Ectodermal cell (in vitro differentiated cells): ENCODE measurements at regions not wholly inside any gene's neighbourhood (a gene's known extent, or its start where the extent isn't known, plus 50 kb on each side); places are given as distances from the start of the nearest gene placed in this dataset.

Experiments used
- H3K27ac ChIP-seq: 2 replicates; pipeline ENCODE4 v1.7.0; 2013; ENCODE audit warnings: mild to moderate bottlenecking, low read depth, low read length; ENCODE audit not compliant: insufficient read depth, poor library complexity, severe bottlenecking
- H3K27me3 ChIP-seq: 2 replicates; pipeline ENCODE4 v1.7.0; 2013; ENCODE audit warnings: mild to moderate bottlenecking, low read length; ENCODE audit not compliant: insufficient read depth, control insufficient read depth, poor library complexity, severe bottlenecking
- H3K36me3 ChIP-seq: one replicate; pipeline ENCODE4 v1.7.0; 2013; ENCODE audit warnings: low read length; ENCODE audit not compliant: control insufficient read depth, insufficient read depth
- H3K4me1 ChIP-seq: one replicate; pipeline ENCODE4 v1.7.0; 2013; ENCODE audit warnings: low read length; ENCODE audit not compliant: control insufficient read depth, insufficient read depth
- H3K4me3 ChIP-seq: 2 replicates; pipeline ENCODE4 v1.7.0; 2013; ENCODE audit warnings: low read depth, low read length, control low read depth; ENCODE audit not compliant: insufficient read depth
- H3K9me3 ChIP-seq: 2 replicates; pipeline ENCODE4 v1.7.0; 2013; ENCODE audit warnings: mild to moderate bottlenecking, low read length, moderate library complexity; ENCODE audit not compliant: control insufficient read depth
- WGBS, 2 experiments: methylation state at CpG; one replicate each; pipeline ENCODE4 v1.1.7; 2013; ENCODE audit warnings: missing lambda C conversion rate in 2 of 2; 5-methylcytosine and 5-hydroxymethylcytosine counted together

DNA sequence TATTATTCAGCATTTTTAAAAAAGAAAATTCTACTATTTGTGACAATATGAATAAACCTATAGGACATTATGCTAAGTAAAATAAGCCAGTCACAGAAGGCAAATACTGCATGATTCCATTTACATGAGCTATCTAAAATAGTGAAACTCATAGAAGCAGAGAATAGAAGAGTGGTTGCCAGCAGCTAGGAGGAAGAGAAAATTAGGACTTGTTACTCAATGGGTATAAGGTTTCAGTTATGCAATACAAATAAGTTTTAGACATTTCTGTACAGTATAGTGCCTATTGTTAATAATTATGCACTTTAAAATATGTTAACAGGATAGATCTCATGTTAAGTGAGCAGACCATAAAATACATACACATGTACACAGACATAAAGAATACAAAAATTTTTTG is 73.8 kb upstream of the SPINK5 start:
- no peak overlapping the region for H3K4me3 ChIP-seq
- no peaks in the 10 kb centered on the region for H3K36me3 ChIP-seq
- H3K9me3 ChIP-seq = no peaks in the 10 kb centered on the region
- no peaks in the 10 kb centered on the region for H3K4me1 ChIP-seq
- no peaks in the 10 kb centered on the region for H3K27me3 ChIP-seq
- H3K27ac ChIP-seq = no peak overlapping the region

DNA sequence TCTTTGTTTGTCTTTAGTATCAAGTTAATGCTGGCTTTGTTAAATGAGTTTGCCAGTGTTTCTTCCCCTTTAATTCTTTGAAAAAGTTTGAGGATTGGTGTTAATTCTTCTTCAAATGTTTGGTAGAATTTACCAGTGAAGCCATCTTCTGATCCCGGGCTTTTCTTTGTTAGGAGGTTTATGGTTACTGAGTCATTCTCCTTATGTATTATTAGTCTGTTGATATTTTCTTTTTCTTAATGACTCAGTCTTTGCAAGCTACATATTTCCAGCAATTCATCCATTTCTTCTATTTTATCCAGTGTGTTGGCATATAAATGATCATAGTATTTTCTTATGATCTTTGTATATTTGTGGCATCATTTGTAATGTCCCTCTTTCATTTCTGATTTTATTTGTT is 74.5 kb upstream of the SPINK5 start:
- H3K4me1 ChIP-seq = no peaks in the 10 kb centered on the region
- no peak overlapping the region for H3K27ac ChIP-seq
- H3K9me3 ChIP-seq = no peaks in the 10 kb centered on the region
- no peaks in the 10 kb centered on the region for H3K27me3 ChIP-seq
- no peak overlapping the region for H3K4me3 ChIP-seq
- 88% methylated on average over 1 of the region's 1 CpG; no CpG with 5 or more reads in 1 of the 2 experiments for WGBS, 2 experiments
- no peaks in the 10 kb centered on the region for H3K36me3 ChIP-seq

DNA sequence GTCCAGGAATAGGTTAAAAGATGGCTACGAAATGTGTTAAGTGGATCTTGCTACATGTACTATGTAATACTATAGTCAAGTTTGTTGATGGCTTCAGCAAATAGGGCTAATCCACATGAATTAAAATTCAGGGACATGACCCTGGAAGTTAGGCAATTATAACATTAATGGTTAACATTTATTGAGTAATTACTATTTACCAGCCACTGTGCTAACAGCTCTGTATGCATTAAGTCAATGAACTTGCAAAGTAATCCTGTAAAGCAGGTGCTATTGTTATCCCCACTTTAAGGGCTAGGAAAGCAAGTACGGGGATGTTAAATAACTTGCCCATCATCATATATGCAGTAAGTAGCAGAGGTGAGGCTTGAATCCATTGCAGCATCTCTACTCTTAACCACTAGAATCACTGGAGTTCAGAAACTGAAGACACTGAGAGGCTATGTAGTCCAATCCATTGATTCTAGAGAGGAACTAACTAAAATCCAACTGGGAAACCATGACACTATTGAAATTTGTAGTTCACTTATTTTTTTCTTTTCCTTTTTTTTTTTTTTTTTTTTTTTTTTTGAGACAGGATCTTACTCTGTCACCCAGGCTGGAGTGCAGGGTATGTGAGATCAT is 77.5 kb upstream of the SPINK5 start:
- H3K27me3 ChIP-seq = no peaks in the 10 kb centered on the region
- no peaks in the 10 kb centered on the region for H3K9me3 ChIP-seq
- no peaks in the 10 kb centered on the region for H3K36me3 ChIP-seq
- no peak overlapping the region for H3K27ac ChIP-seq
- H3K4me3 ChIP-seq = no peak overlapping the region
- whole genome bisulfite sequencing, 2 experiments = 88 to 97% methylated on average over 2 of the region's 2 CpGs
- H3K4me1 ChIP-seq = no peaks in the 10 kb centered on the region

DNA sequence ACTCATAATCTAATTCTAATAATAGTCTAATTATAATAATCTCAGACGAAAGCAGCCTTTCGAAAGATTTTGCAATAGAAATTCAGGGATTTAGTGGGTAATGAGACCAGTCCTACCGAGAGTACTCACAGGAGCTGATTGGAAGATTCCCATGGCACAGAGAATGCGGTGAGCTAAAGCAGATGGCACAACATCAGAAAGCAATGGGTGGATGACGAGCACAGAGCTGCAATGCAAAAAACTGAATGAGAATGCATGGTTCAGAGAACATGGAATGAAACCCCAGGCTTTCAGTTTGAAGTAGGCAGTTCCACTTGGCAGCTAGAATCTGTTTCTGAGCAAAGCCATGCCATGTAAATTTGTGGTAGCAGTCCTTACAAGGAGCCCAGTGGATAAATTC is 78.2 kb upstream of the SPINK5 start:
- H3K27me3 ChIP-seq = no peaks in the 10 kb centered on the region
- H3K4me1 ChIP-seq = no peaks in the 10 kb centered on the region
- WGBS, 2 experiments = 87 to 88% methylated on average over 5 of the region's 5 CpGs
- H3K4me3 ChIP-seq = no peak overlapping the region
- no peaks in the 10 kb centered on the region for H3K36me3 ChIP-seq
- H3K9me3 ChIP-seq = no peaks in the 10 kb centered on the region
- no peak overlapping the region for H3K27ac ChIP-seq

DNA sequence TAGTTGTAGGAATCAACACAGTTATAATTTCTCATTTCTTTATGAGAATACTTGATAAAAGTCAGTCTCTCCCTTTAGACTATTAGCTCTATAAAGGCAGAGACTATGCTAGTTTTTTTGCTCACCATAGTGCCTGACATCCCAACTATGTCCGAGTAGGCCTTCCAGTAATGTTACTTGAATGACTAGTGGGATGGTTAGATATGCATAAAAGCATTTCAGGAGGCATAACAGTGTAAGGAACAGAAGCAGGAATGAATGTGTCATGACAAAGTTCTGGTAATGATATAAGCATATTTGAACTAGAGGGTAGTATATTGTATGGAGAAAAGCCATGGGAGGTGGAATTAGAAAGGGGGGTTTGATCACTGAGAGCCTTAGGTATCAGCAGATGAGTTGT is 77.4 kb upstream of the C5orf46 start:
- H3K9me3 ChIP-seq = no peaks in the 10 kb centered on the region
- WGBS, 2 experiments = 91 to 94% methylated on average over 1 of the region's 1 CpG
- no peaks in the 10 kb centered on the region for H3K4me1 ChIP-seq
- no peaks in the 10 kb centered on the region for H3K36me3 ChIP-seq
- H3K4me3 ChIP-seq = no peak overlapping the region
- no peak overlapping the region for H3K27ac ChIP-seq
- no peaks in the 10 kb centered on the region for H3K27me3 ChIP-seq

DNA sequence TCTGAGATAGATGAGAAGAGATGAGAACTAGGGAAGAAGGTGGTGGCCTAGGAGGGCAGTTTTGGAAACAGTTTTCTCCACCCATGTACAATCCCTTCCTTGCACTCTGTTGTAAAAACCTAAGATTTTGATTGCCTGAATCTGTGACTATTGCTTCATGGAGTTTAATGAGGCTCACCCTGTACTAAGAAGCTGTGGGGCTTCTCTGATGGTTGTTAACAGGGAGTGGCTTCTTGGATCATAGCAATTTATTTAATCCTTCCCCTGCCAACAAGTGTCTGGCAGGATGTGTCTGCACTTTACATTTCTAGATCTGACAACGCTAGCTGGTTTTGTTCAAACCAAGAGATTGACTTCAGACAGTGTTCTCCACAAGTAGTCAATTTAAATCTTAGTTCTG is 74.7 kb upstream of the C5orf46 start:
- WGBS, 2 experiments = 96 to 100% methylated on average over 1 of the region's 1 CpG
- Histone ChIP-seq H3K4me1 (no peaks in the 10 kb centered on the region), H3K27me3 (no peaks in the 10 kb centered on the region), H3K27ac (no peak overlapping the region), H3K36me3 (no peaks in the 10 kb centered on the region), H3K9me3 (no peaks in the 10 kb centered on the region), H3K4me3 (no peak overlapping the region)

DNA sequence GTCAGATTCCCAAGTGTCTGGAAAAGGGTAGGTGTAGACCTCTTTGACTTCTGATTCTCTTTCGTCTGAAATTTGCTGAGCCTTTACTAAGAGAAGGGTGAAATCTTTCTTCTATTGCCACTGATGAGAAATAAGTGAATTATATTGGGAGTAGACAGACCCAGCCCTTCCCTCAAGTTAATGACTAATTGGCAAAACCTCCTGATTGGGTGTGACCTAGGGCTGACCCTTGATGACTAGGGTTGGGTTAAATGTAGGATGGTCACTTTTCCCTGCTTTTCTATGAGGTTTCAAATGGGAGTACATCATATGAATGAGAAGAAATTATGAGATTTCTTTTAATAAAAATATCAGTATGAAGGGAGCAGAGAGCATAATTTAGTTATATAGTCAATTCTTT is 73.4 kb upstream of the C5orf46 start:
- Histone ChIP-seq H3K9me3 (no peaks in the 10 kb centered on the region), H3K27me3 (no peaks in the 10 kb centered on the region), H3K36me3 (no peaks in the 10 kb centered on the region), H3K4me3 (no peak overlapping the region), H3K27ac (no peak overlapping the region), H3K4me1 (no peaks in the 10 kb centered on the region)
- WGBS, 2 experiments = 98 to 100% methylated on average over 1 of the region's 1 CpG

DNA sequence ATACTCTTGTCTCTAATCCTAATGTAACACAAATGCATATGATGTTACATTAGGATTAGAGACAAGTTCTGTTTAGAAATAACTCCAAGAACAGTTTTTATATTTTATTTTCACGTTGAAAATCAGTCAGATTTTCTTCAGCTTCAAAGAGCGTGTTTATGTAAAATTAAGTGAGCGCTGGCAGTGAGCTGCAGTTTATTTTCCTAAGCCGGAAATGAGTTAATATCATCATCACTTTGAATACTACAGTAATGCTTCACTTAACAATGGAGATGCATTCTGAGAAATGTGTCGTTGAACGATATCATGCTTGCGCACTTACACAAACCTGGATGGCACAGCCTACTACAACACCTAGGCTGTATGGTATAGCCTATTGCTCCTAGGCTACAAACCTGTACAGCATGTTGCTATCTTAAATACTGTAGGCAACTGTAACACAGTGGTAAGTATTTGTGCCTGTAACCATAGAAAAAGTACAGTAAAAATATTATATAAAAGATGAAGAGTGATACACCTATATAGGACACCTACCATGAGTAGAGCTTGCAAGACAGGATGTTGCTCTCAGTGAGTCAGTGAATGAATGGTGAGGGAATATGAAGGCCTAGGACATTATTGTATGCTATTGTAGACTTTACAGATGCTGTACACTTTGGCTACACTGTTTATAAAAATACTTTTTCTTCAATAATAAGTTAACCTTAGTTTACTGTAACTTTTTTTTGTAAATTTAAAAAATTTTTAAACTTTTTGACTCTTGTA is 65.9 kb upstream of the C5orf46 start:
- 94 to 97% methylated on average over 7 of the region's 7 CpGs for WGBS, 2 experiments
- Histone ChIP-seq H3K27me3 (no peaks in the 10 kb centered on the region), H3K4me3 (no peak overlapping the region), H3K9me3 (no peaks in the 10 kb centered on the region), H3K27ac (no peak overlapping the region), H3K36me3 (no peaks in the 10 kb centered on the region), H3K4me1 (no peaks in the 10 kb centered on the region)

DNA sequence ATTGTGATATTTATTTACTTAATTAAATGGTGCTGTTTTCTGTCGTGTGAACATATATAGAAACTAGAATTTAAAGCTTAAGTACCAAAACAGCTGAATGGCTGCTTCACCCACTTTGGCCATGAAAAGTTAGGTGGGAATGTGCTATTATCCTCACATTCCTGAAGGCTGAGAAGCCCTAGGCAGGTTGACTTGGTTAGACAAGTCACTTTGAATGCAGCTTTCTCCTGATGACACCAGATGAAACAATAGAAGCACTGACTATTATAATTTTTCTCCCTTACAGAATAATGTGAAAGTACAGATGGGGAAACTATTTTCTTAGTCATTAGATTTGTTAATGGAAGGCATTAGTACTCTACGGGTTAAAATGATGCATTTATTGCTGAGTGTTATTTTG is 65.1 kb upstream of the C5orf46 start:
- Histone ChIP-seq H3K36me3 (no peaks in the 10 kb centered on the region), H3K27ac (no peak overlapping the region), H3K4me1 (no peaks in the 10 kb centered on the region), H3K9me3 (no peaks in the 10 kb centered on the region), H3K4me3 (no peak overlapping the region), H3K27me3 (no peaks in the 10 kb centered on the region)
- 89 to 96% methylated on average over 1 to 2 of the region's 2 CpGs for WGBS, 2 experiments

DNA sequence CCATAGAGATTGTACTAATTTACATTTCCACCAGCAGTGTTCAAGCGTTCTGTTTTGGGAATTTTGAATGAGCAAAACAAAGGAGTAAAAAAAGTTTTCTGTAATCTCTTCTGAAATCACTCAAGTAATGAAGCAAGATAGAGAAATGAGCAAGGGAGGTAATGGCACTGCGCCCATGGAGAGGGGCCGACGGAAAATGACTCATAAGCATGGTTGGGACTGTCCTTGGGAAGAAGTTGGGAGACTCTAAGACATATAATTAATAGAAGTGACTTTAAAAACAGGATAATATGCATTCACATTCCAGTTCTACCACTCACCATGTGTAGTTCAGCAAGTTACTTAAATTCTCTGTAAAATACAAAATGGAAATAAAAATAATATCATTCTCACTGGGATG is 62.5 kb upstream of the C5orf46 start:
- Histone ChIP-seq H3K4me1 (no peaks in the 10 kb centered on the region), H3K4me3 (no peak overlapping the region), H3K27ac (no peak overlapping the region), H3K9me3 (no peaks in the 10 kb centered on the region), H3K36me3 (no peaks in the 10 kb centered on the region), H3K27me3 (no peaks in the 10 kb centered on the region)
- 95% methylated on average over 2 to 4 of the region's 4 CpGs for WGBS, 2 experiments
